Thymus (tissue), 11 donors: ENCODE measurements at regions not wholly inside any gene's neighbourhood (a gene's known extent, or its start where the extent isn't known, plus 50 kb on each side); places are given as distances from the start of the nearest gene placed in this dataset.

ENCODE experiments used
- DNase-seq, 9 donors: peaks; one replicate each; pipeline ENCODE4 v3.0.0-alpha.2; 2013; ENCODE audit warnings: low spot score in 9 of 9, low read depth in 6 of 9, missing footprints in 1 of 9
- H3K27ac ChIP-seq, 2 donors: one replicate each; pipeline ENCODE4 v1.5.1; 2013; ENCODE audit warnings: control low read depth in 1 of 2, low read depth in 1 of 2, low read length in 1 of 2, mild to moderate bottlenecking in 1 of 2, moderate library complexity in 1 of 2
- H3K27me3 ChIP-seq, 2 donors: one replicate each; pipeline ENCODE4 v1.5.1; 2013; ENCODE audit warnings: low read length in 1 of 2; ENCODE audit not compliant: control insufficient read depth in 2 of 2, insufficient read depth in 1 of 2
- H3K36me3 ChIP-seq, 2 donors: one replicate each; pipeline ENCODE4 v1.5.1; 2013; ENCODE audit warnings: low read length in 1 of 2, mild to moderate bottlenecking in 1 of 2, moderate library complexity in 1 of 2; ENCODE audit not compliant: control insufficient read depth in 2 of 2, insufficient read depth in 2 of 2
- H3K4me1 ChIP-seq, 2 donors: one replicate each; pipeline ENCODE4 v1.5.1; 2013; ENCODE audit warnings: low read length in 2 of 2; ENCODE audit not compliant: control insufficient read depth in 2 of 2, insufficient read depth in 2 of 2
- H3K4me3 ChIP-seq, 2 donors: one replicate each; pipeline ENCODE4 v1.5.1; 2013; ENCODE audit warnings: low read length in 2 of 2, control low read depth in 1 of 2, mild to moderate bottlenecking in 1 of 2
- H3K9me3 ChIP-seq, 2 donors: one replicate each; pipeline ENCODE4 v1.5.1; 2013; ENCODE audit warnings: low read length in 1 of 2, mild to moderate bottlenecking in 1 of 2; ENCODE audit not compliant: control insufficient read depth in 2 of 2, insufficient read depth in 1 of 2
- WGBS: extraction: QIAGEN DNeasy Blood & Tissue Kit; methylation state at CpG from one replicate; pipeline ENCODE4 v1.1.7; 2013; 5-methylcytosine and 5-hydroxymethylcytosine counted together
- donor health status: healthy.

- no peaks in the 10 kb centered on the region for H3K27me3 ChIP-seq
- no peaks in the 10 kb centered on the region for H3K4me1 ChIP-seq
- H3K27ac ChIP-seq, result no peak overlapping the region
- no peaks in the 10 kb centered on the region for H3K9me3 ChIP-seq
- H3K36me3 ChIP-seq, result no peaks in the 10 kb centered on the region
- WGBS, result 88% methylated on average over 1 of the region's 1 CpG
- H3K4me3 ChIP-seq, result no peak overlapping the region
- DNase-seq, result no peak
These were observed 186.2 kb downstream of the TMEM38B start for GRCh38 chr9:105880517-105880916.

DNA sequence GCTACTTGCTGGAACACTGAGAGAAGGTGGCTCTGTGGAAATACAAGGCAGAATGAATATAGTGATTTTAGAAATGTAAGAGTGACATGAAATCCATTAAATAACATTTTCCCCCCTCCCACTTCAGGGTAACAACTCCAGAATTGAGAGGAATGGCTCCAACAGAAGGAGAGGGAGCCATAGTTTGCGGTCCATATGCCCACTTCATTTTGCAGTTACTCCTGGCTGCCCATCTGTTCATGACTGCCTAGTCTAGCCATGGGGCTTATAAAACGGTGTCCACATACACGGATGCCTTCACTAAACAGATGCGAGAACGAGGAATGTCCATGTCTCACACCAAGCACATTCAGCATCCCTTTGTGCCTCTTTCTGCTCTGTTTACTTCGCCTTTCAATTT lies 186.7 kb downstream of the TMEM38B start:
- Histone ChIP-seq H3K9me3 (no peaks in the 10 kb centered on the region), H3K36me3 (no peaks in the 10 kb centered on the region), H3K4me3 (no peak overlapping the region), H3K27me3 (no peaks in the 10 kb centered on the region), H3K4me1 (no peaks in the 10 kb centered on the region), H3K27ac (no peak overlapping the region)
- DNase-seq, result no peak
- 97% methylated on average over 6 of the region's 6 CpGs for WGBS

GRCh38 chr9:105881654-105882349 lies 187.5 kb downstream of the TMEM38B start:
- WGBS, result 48% methylated on average over 10 of the region's 10 CpGs
- no peak overlapping the region for H3K4me3 ChIP-seq
- peak in 7 of 9 donors; percentile 45 to 78 (median 55) for DNase-seq
- no peaks in the 10 kb centered on the region for H3K4me1 ChIP-seq
- no peak overlapping the region for H3K27ac ChIP-seq
- no peaks in the 10 kb centered on the region for H3K27me3 ChIP-seq
- H3K36me3 ChIP-seq, result no peaks in the 10 kb centered on the region
- no peaks in the 10 kb centered on the region for H3K9me3 ChIP-seq

DNA sequence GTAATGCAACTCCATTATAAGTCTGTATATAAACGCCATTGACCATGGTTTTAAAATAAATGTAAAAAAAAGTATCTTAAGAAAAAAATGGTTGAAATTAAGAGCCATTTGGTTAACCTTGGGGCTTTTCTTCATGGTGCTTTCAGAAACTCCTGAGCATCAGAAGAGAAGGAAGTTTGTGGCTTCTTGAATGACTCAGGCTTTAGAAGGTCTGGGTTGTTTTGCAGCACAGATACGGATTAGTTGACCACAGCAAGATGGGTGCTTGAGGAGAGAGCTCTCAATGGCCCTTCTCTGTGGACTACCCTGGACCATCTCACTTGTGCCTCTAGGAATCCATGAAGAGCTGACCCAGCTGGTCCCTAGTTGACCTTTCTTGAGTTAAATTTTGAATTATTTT lies 189.5 kb downstream of the TMEM38B start:
- no peaks in the 10 kb centered on the region for H3K36me3 ChIP-seq
- peak in 1 of 9 donors; percentile 27 for DNase-seq
- no peak overlapping the region for H3K27ac ChIP-seq
- H3K9me3 ChIP-seq, result no peaks in the 10 kb centered on the region
- no peaks in the 10 kb centered on the region for H3K4me1 ChIP-seq
- no peak overlapping the region for H3K4me3 ChIP-seq
- 3% methylated on average over 2 of the region's 2 CpGs for WGBS
- H3K27me3 ChIP-seq, result no peaks in the 10 kb centered on the region

DNA sequence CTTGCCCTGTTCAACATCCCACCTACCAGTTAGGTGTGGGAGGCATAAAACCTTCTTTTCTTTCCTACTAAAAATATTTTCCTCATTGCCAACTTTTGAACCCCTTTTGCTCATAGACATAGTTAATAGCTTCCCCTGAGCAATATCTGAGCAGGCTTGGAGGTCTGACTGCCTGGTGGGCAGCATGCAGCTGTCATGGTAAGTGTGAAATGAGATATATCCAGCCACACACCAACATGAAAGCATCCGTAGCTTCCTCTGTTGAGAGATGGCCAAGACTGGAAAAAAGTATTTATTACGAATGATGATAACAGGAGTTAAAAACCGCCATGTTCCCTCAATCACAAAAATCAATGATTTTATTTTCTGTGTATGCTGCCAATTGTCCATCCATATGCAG lies 190.1 kb downstream of the TMEM38B start:
- WGBS, result 90% methylated on average over 3 of the region's 3 CpGs
- Histone ChIP-seq H3K4me1 (no peaks in the 10 kb centered on the region), H3K9me3 (no peaks in the 10 kb centered on the region), H3K27ac (no peak overlapping the region), H3K4me3 (no peak overlapping the region), H3K27me3 (no peaks in the 10 kb centered on the region), H3K36me3 (no peaks in the 10 kb centered on the region)
- no peak for DNase-seq

GRCh38 chr9:105886136-105886535 lies 191.8 kb downstream of the TMEM38B start:
- H3K4me3 ChIP-seq, result no peak overlapping the region
- peaks cover 0 to 5% of the 10 kb centered on the region in 2 donors for H3K4me1 ChIP-seq
- 94% methylated on average over 3 of the region's 3 CpGs for WGBS
- no peaks in the 10 kb centered on the region for H3K36me3 ChIP-seq
- no peaks in the 10 kb centered on the region for H3K9me3 ChIP-seq
- no peaks in the 10 kb centered on the region for H3K27me3 ChIP-seq
- H3K27ac ChIP-seq, result no peak overlapping the region
- DNase-seq, result no peak

- Histone ChIP-seq H3K27me3 (no peaks in the 10 kb centered on the region), H3K4me1 (peaks cover 0 to 5% of the 10 kb centered on the region in 2 donors), H3K9me3 (no peaks in the 10 kb centered on the region), H3K36me3 (no peaks in the 10 kb centered on the region), H3K4me3 (no peak overlapping the region), H3K27ac (no peak overlapping the region)
- WGBS, result 30% methylated on average over 2 of the region's 2 CpGs
- peak in 2 of 9 donors; percentile 13 to 58 for DNase-seq
These were observed 193.3 kb downstream of the TMEM38B start for GRCh38 chr9:105887679-105888078.

DNA sequence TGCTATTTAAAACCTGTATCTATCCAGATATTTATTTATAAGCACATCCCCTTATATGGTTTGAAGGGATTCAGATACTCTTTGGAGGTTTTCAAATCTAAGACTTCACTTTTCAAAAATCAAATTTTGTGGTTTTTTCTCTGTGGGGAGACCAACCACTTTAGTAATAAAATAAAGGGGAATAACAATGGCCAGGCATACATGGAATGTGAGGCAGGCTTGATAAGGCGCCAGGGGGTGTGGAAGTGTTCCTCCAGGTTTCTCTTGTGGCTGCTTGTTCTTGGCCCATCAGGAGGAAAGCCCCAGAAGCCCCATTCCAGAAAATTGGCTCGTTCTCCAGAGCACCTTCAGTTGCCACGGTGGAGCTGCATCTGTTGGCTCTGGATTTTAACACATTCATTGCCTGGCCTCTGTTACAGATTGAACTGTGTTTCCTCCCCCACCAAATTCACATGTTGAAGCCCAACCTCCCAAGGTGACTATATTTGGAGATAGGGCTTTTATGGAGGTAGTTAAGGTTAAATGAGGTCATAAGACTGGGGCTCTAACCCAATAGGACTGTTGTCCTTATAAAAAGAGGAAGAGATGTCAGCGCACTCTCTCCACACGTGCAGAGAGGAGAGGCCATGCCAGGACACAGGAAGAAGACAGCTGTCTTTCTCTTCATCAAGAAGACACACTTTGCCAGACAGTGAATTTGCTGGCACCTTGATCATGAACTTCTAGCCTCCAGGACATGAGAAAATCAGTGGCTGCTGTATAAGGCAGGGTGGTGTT lies 195.9 kb downstream of the TMEM38B start:
- peak in 1 of 9 donors; percentile 9 for DNase-seq
- H3K4me3 ChIP-seq, result no peak overlapping the region
- H3K4me1 ChIP-seq, result peaks cover 0 to 5% of the 10 kb centered on the region in 2 donors
- WGBS, result 49% methylated on average over 5 of the region's 5 CpGs
- H3K36me3 ChIP-seq, result no peaks in the 10 kb centered on the region
- no peak overlapping the region for H3K27ac ChIP-seq
- no peaks in the 10 kb centered on the region for H3K27me3 ChIP-seq
- no peaks in the 10 kb centered on the region for H3K9me3 ChIP-seq

- no peaks in the 10 kb centered on the region for H3K27me3 ChIP-seq
- no peaks in the 10 kb centered on the region for H3K36me3 ChIP-seq
- H3K4me3 ChIP-seq, result no peak overlapping the region
- H3K9me3 ChIP-seq, result no peaks in the 10 kb centered on the region
- no peaks in the 10 kb centered on the region for H3K4me1 ChIP-seq
- no peak for DNase-seq
- H3K27ac ChIP-seq, result no peak overlapping the region
- 98% methylated on average over 5 of the region's 5 CpGs for WGBS
These were observed 205.8 kb downstream of the TMEM38B start for GRCh38 chr9:105900123-105900522.
